Hippocampal formation (tissue), 2 donors: ENCODE measurements at regions not wholly inside any gene's neighbourhood (a gene's known extent, or its start where the extent isn't known, plus 50 kb on each side); places are given as distances from the start of the nearest gene placed in this dataset.
"Not testable (repeated sequence)": the region's sequence is repeated elsewhere in the genome, so short reads cannot be mapped to it uniquely, and the experiment has no call there.

Experiments
- DNase-seq, 2 donors: peaks; one replicate each; lab custom pipeline; 2025; lab: John Stamatoyannopoulos, UW

- no peak for DNase-seq
Observed at GRCh38 chr1:184888505-184888904, 85.8 kb downstream of the NIBAN1 start.

- DNase-seq, result no peak
Observed at GRCh38 chr1:184882957-184883815, 91.1 kb downstream of the NIBAN1 start.

GRCh38 chr1:184881941-184882913 is 92.1 kb downstream of the NIBAN1 start:
- DNase-seq, result no peak

- DNase-seq, result no peak
Observed at GRCh38 chr1:184879876-184880557, 94.3 kb downstream of the NIBAN1 start.

- no peak for DNase-seq
Observed at GRCh38 chr1:184878602-184879001, 95.7 kb downstream of the NIBAN1 start.

GRCh38 chr1:184878002-184878401 is 96.3 kb downstream of the NIBAN1 start:
- DNase-seq, result no peak

GRCh38 chr1:184876015-184876414 is 98.3 kb downstream of the NIBAN1 start:
- not testable (repeated sequence) for DNase-seq

- DNase-seq, result no peak
Observed at GRCh38 chr1:184875218-184875617, 99.1 kb downstream of the NIBAN1 start.

- no peak for DNase-seq
Observed at GRCh38 chr1:184870319-184870718, 104.0 kb downstream of the NIBAN1 start.

GRCh38 chr1:184867866-184868689 is 106.2 kb downstream of the NIBAN1 start:
- DNase-seq, result no peak

GRCh38 chr1:184866991-184867788 is 107.1 kb downstream of the NIBAN1 start:
- no peak for DNase-seq

GRCh38 chr1:184866586-184866985 is 107.7 kb downstream of the NIBAN1 start:
- no peak for DNase-seq

- DNase-seq, result no peak
Observed at GRCh38 chr1:184865831-184866230, 108.5 kb downstream of the NIBAN1 start.

- DNase-seq, result no peak
Observed at GRCh38 chr1:184861755-184862336, 107.2 kb upstream of the EDEM3 start.

- DNase-seq, result no peak
Observed at GRCh38 chr1:184860985-184861754, 106.5 kb upstream of the EDEM3 start.

GRCh38 chr1:184860535-184860934 is 105.9 kb upstream of the EDEM3 start:
- no peak for DNase-seq

- no peak for DNase-seq
Observed at GRCh38 chr1:184859381-184860105, 104.9 kb upstream of the EDEM3 start.

- no peak for DNase-seq
Observed at GRCh38 chr1:184858288-184858687, 103.6 kb upstream of the EDEM3 start.
